ENCODE measurements at regions not wholly inside any gene's neighbourhood (a gene's known extent, or its start where the extent isn't known, plus 50 kb on each side); places are given as distances from the start of the nearest gene placed in this dataset.

DNA sequence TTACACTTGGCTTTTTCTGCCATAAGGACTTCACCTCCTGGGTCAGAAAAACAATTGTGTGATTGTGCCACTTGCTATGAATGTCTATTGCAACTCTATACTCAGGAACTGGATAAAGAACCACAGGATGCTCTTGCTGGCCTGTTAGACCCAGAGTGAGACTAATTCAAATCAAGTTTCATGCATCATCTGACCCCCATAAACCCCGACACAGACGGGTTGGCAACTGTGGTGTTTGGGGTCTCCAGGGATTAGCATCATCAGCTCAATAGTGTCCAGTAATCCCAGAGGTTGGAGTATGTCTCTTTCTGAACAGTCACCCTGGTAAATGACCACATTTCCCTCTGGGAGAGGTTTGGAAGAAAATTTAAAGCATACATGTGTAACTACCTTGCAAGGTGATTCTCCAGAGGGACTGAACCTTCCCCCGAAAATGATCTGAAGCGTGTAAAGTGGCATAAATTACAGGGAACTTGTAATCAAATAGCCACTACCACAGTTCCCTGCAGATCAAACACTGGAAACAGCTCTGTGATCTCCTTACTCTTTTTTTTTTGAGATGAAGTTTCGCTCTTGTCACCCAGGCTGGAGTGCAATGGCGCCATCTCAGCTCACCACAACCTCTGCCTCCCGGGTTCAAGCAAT, 1097.6 kb downstream of the TBC1D22A start:
- H3K4me3 ChIP-seq (ENCODE audit: low read depth, low read length) = no peak overlapping the region
- DNase-seq (ENCODE audit: low read depth) = no peak
- TF ChIP-seq CTCF (IDR thresholded peaks at IDR 0.05; ENCODE audit: low read depth, low read length, missing control alignments) = no peak

- TF ChIP-seq CTCF (IDR thresholded peaks at IDR 0.05; ENCODE audit: low read depth, low read length, missing control alignments) = no peak
- DNase-seq (ENCODE audit: low read depth) = no peak
- no peak overlapping the region for H3K4me3 ChIP-seq (ENCODE audit: low read depth, low read length)
Observed at GRCh38 chr22:47858773-47859306, 1096.4 kb downstream of the TBC1D22A start.

DNA sequence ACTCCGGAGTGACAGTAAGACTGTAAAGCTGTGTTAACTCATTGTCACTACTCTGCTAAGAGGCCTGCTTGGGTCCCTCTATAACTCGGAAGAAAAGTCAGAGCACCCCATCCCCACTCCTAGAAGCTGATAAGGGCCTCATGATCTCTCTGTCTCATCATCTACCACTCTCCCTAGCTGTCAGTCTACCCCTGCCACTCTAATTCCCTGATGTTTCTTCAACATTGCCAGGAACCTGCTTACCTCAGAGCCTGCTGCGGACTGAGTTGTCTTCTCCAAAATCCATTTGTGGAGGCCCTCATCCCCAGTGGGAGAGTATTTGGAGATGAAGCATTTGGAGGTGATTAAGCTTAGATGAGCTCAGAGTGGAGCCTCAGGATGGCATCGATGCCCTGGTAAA, 1092.2 kb downstream of the TBC1D22A start:
- DNase-seq (ENCODE audit: low read depth) = no peak

GRCh38 chr22:47854251-47854650, 1091.8 kb downstream of the TBC1D22A start:
- no peak overlapping the region for H3K4me3 ChIP-seq (ENCODE audit: low read depth, low read length)
- no peak for DNase-seq (ENCODE audit: low read depth)
- no peak for TF ChIP-seq CTCF (IDR thresholded peaks at IDR 0.05; ENCODE audit: low read depth, low read length, missing control alignments)

More for the DNA sequence above, 1092.2 kb downstream of the TBC1D22A start:
- TF ChIP-seq CTCF (IDR thresholded peaks at IDR 0.05; ENCODE audit: low read depth, low read length, missing control alignments) = no peak
- no peak overlapping the region for H3K4me3 ChIP-seq (ENCODE audit: low read depth, low read length)

- DNase-seq (ENCODE audit: low read depth) = no peak
- no peak for TF ChIP-seq CTCF (IDR thresholded peaks at IDR 0.05; ENCODE audit: low read depth, low read length, missing control alignments)
- no peak overlapping the region for H3K4me3 ChIP-seq (ENCODE audit: low read depth, low read length)
Observed at GRCh38 chr22:47853750-47854149, 1091.3 kb downstream of the TBC1D22A start.

GRCh38 chr22:47851586-47851985, 1089.1 kb downstream of the TBC1D22A start:
- DNase-seq (ENCODE audit: low read depth) = no peak
- H3K4me3 ChIP-seq (ENCODE audit: low read depth, low read length) = no peak overlapping the region
- no peak for TF ChIP-seq CTCF (IDR thresholded peaks at IDR 0.05; ENCODE audit: low read depth, low read length, missing control alignments)

DNA sequence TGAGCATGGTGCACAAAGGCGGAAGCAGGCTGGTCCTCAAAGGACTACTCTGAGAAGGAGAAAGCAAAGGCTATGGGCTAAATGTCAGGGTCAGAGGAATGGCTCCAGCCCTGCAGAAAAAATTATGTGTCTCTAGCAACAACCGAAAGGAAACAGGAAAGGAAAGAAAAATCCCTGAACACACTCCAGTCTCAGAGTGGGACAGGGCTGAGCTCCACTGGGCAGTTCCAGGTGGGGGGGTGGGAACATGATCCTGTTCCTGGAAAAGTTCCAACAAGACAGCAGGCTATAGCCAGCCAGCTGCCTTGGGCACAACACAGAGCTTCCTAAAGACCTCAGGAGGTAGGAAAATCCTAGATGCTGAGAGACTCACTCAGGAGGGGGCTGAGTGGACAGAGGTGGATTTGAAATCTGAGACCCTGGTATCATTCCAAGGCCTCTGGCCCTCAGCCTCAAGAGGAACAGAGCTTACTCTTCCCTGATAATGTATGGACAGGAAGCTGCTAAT, 1088.2 kb downstream of the TBC1D22A start:
- H3K4me3 ChIP-seq (ENCODE audit: low read depth, low read length) = no peak overlapping the region
- no peak for TF ChIP-seq CTCF (IDR thresholded peaks at IDR 0.05; ENCODE audit: low read depth, low read length, missing control alignments)
- DNase-seq (ENCODE audit: low read depth) = no peak
